Fibroblast of lung (primary cell): ENCODE measurements at regions not wholly inside any gene's neighbourhood (a gene's known extent, or its start where the extent isn't known, plus 50 kb on each side); places are given as distances from the start of the nearest gene placed in this dataset.

Experiments
- DNase-seq, 2 donors: peaks; one replicate each; pipeline versions ENCODE4 v3.0.0 to v3.0.0-alpha.2; 2010; ENCODE audit warnings: low read depth in 2 of 2
- H2AFZ ChIP-seq: 2 replicates; pipeline ENCODE4 v1.5.1; 2012; ENCODE audit warnings: low read length, control low read depth, inconsistent platforms
- H3K27ac ChIP-seq: 2 replicates; pipeline ENCODE4 v1.5.1; 2011; ENCODE audit warnings: low read length, control low read depth; ENCODE audit not compliant: insufficient read depth
- H3K27me3 ChIP-seq: 2 replicates; pipeline ENCODE4 v1.5.1; 2011; ENCODE audit warnings: mild to moderate bottlenecking, low read length; ENCODE audit not compliant: control insufficient read depth, insufficient read depth
- H3K36me3 ChIP-seq: 2 replicates; pipeline ENCODE4 v1.5.1; 2011; ENCODE audit warnings: low read length; ENCODE audit not compliant: control insufficient read depth, insufficient read depth
- H3K4me1 ChIP-seq: 2 replicates; pipeline ENCODE4 v1.5.1; 2011; ENCODE audit warnings: low read length; ENCODE audit not compliant: control insufficient read depth, insufficient read depth; ENCODE audit errors: extremely low read depth
- H3K4me2 ChIP-seq: 2 replicates; pipeline ENCODE4 v1.5.1; 2011; ENCODE audit warnings: low read length, control low read depth; ENCODE audit not compliant: insufficient read depth; ENCODE audit errors: extremely low read depth
- H3K4me3 ChIP-seq, 4 experiments: fragments of 200-600 bp in 1 of 4; sonication (generic) in 1 of 4; replicated peaks in 1 of 4; 2 replicates each; pipeline ENCODE4 v1.5.1; 2011 to 2016; ENCODE audit warnings: low read length in 4 of 4, low read depth in 3 of 4, mild to moderate bottlenecking in 3 of 4, control low read depth in 2 of 4, inconsistent platforms in 1 of 4, mixed read lengths in 1 of 4; ENCODE audit not compliant: insufficient read depth in 1 of 4; ENCODE audit errors: control extremely low read depth in 1 of 4
- H3K79me2 ChIP-seq: 2 replicates; pipeline ENCODE4 v1.5.1; 2012; ENCODE audit warnings: mild to moderate bottlenecking, low read length, inconsistent platforms; ENCODE audit not compliant: control insufficient read depth, insufficient read depth
- H3K9ac ChIP-seq: 2 replicates; pipeline ENCODE4 v1.5.1; 2011; ENCODE audit warnings: mild to moderate bottlenecking, low read length, control low read depth; ENCODE audit not compliant: insufficient read depth
- H3K9me3 ChIP-seq: 2 replicates; pipeline ENCODE4 v1.5.1; 2012; ENCODE audit warnings: low read depth, low read length; ENCODE audit not compliant: control insufficient read depth, insufficient read depth
- H4K20me1 ChIP-seq: 2 replicates; pipeline ENCODE4 v1.5.1; 2011; ENCODE audit warnings: low read length; ENCODE audit not compliant: control insufficient read depth, insufficient read depth; ENCODE audit errors: extremely low read depth
- CTCF ChIP-seq, 2 donors: IDR thresholded peaks in 1 of 2; conservative IDR thresholded peaks in 1 of 2; 1 replicate in 1 of 2; 2 replicates in 1 of 2; pipeline ENCODE4 v1.5.1; 2011 to 2012; ENCODE audit warnings: low read length in 2 of 2, control low read depth in 1 of 2, inconsistent platforms in 1 of 2, low read depth in 1 of 2, mild to moderate bottlenecking in 1 of 2
- EZH2 ChIP-seq: IDR thresholded peaks from 2 replicates; pipeline ENCODE4 v1.5.1; 2012; ENCODE audit warnings: low read length, control low read depth, mild to moderate bottlenecking; ENCODE audit errors: missing control alignments

DNA sequence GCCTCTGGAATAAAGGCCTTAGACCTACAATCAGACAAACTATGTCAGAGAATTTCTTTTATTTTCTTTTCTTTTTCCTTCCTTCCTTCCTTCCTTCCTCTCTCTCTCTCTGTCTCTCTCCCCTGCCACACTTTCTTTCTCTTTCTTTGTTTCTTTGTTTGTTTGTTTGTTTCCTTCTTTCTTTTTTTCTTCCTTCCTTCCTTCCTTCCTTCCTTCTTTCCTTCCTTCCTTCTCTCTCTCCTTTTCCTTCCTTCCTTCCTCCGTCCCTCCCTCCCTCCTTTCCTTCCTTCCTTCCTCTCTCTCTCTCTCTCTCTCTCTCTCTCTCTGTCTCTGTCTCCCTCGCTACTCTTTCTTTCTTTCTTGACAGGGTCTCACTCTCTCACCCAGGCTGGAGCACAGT is 242.6 kb downstream of the GATA3 start:
- Histone ChIP-seq H3K27me3 (no peaks in the 10 kb centered on the region), H3K36me3 (no peaks in the 10 kb centered on the region), H3K4me1 (no peaks in the 10 kb centered on the region), H3K9me3 (no peaks in the 10 kb centered on the region), H4K20me1 (no peaks in the 10 kb centered on the region), H3K79me2 (no peaks in the 10 kb centered on the region), H2AFZ (no peak overlapping the region), H3K9ac (no peak overlapping the region), H3K4me3 (no peak overlapping the region), H3K4me2 (no peak overlapping the region), H3K27ac (no peak overlapping the region)
- no peak for DNase-seq
- no peak for TF ChIP-seq CTCF (conservative IDR thresholded peaks at IDR 0.05 in 1 of 2, IDR thresholded peaks at IDR 0.05 in 1 of 2; ENCODE audit: low read depth in 1 of 2, low read length in 2 of 2)
- no peak for TF ChIP-seq EZH2

- H3K27me3 ChIP-seq = no peaks in the 10 kb centered on the region
- no peaks in the 10 kb centered on the region for H3K36me3 ChIP-seq
- no peaks in the 10 kb centered on the region for H3K79me2 ChIP-seq
- H3K4me1 ChIP-seq = no peaks in the 10 kb centered on the region
- no peak for DNase-seq
- H2AFZ ChIP-seq = no peak overlapping the region
- H3K4me3 ChIP-seq = no peak overlapping the region
- H3K27ac ChIP-seq = no peak overlapping the region
- H4K20me1 ChIP-seq = no peaks in the 10 kb centered on the region
- no peaks in the 10 kb centered on the region for H3K9me3 ChIP-seq
- no peak overlapping the region for H3K9ac ChIP-seq
- no peak for TF ChIP-seq CTCF (conservative IDR thresholded peaks at IDR 0.05 in 1 of 2, IDR thresholded peaks at IDR 0.05 in 1 of 2; ENCODE audit: low read depth in 1 of 2, low read length in 2 of 2)
- TF ChIP-seq EZH2 = no peak
- no peak overlapping the region for H3K4me2 ChIP-seq
Measured at GRCh38 chr10:8297959-8298358, 243.5 kb downstream of the GATA3 start.

- Histone ChIP-seq H3K27me3 (no peaks in the 10 kb centered on the region), H3K9me3 (no peaks in the 10 kb centered on the region), H2AFZ (no peak overlapping the region), H3K4me2 (no peak overlapping the region), H3K4me1 (no peaks in the 10 kb centered on the region), H3K36me3 (no peaks in the 10 kb centered on the region), H3K79me2 (no peaks in the 10 kb centered on the region), H4K20me1 (no peaks in the 10 kb centered on the region), H3K27ac (no peak overlapping the region), H3K9ac (no peak overlapping the region), H3K4me3 (no peak overlapping the region)
- TF ChIP-seq EZH2 (no peak), CTCF (conservative IDR thresholded peaks at IDR 0.05 in 1 of 2, IDR thresholded peaks at IDR 0.05 in 1 of 2; ENCODE audit: low read depth in 1 of 2, low read length in 2 of 2) (no peak)
- DNase-seq = no peak
Measured at GRCh38 chr10:8298896-8299570, 244.5 kb downstream of the GATA3 start.
